ENCODE measurements at regions not wholly inside any gene's neighbourhood (a gene's known extent, or its start where the extent isn't known, plus 50 kb on each side); places are given as distances from the start of the nearest gene placed in this dataset.

- Mint-ChIP-seq H3K9me3 (no peaks in the 10 kb centered on the region), H3K4me1 (ENCODE audit: unreplicated experiment) (no peaks in the 10 kb centered on the region)
- no peak for DNase-seq (ENCODE audit: extremely low spot score, unreplicated experiment)
These were observed 1366.3 kb upstream of the LRRTM1 start for GRCh38 chr2:81670885-81671284.

GRCh38 chr2:81661081-81661480, 1356.5 kb upstream of the LRRTM1 start:
- Mint-ChIP-seq H3K27ac (no peak overlapping the region), H3K4me3 (no peak overlapping the region), H3K36me3 (peaks cover 4% of the 10 kb centered on the region), H3K4me1 (ENCODE audit: unreplicated experiment) (no peaks in the 10 kb centered on the region), H3K9me3 (peaks cover 22% of the 10 kb centered on the region), H3K27me3 (no peaks in the 10 kb centered on the region)
- no peak for TF ChIP-seq CTCF (conservative IDR thresholded peaks at IDR 0.05)
- DNase-seq (ENCODE audit: extremely low spot score, unreplicated experiment): no peak

More at GRCh38 chr2:81670885-81671284, 1366.3 kb upstream of the LRRTM1 start:
- H3K36me3 Mint-ChIP-seq: no peaks in the 10 kb centered on the region
- H3K27me3 Mint-ChIP-seq: peaks cover 7% of the 10 kb centered on the region
- TF ChIP-seq CTCF (conservative IDR thresholded peaks at IDR 0.05): no peak
- H3K27ac Mint-ChIP-seq: no peak overlapping the region
- H3K4me3 Mint-ChIP-seq: no peak overlapping the region

DNA sequence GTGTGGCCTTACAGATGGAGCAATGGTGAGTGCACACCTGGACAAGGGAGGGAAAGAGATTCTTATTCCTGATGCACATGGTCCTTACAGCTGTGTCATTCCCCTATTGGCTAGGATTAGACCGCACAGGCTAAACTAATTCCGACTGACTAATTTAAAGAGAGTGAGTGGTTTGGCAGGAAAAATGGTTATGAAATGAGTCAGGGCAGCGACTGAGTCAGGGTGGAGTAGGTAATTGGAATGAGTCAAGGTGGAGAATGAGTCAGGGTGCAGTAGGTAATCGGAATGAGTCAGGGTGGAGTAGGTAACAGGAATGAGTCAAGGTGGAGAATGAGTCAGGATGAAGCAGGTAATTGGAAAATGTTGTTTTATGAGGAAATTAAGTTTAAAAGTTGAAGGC, 1353.7 kb upstream of the LRRTM1 start:
- peaks cover 4% of the 10 kb centered on the region for H3K36me3 Mint-ChIP-seq
- TF ChIP-seq CTCF (conservative IDR thresholded peaks at IDR 0.05): no peak
- no peak overlapping the region for H3K4me3 Mint-ChIP-seq
- no peaks in the 10 kb centered on the region for H3K27me3 Mint-ChIP-seq
- no peak for DNase-seq (ENCODE audit: extremely low spot score, unreplicated experiment)
- peak overlapping the region; percentile 68 for H3K27ac Mint-ChIP-seq
- peaks cover 22% of the 10 kb centered on the region for H3K9me3 Mint-ChIP-seq
- no peaks in the 10 kb centered on the region for H3K4me1 Mint-ChIP-seq (ENCODE audit: unreplicated experiment)

GRCh38 chr2:81650048-81650971, 1345.8 kb upstream of the LRRTM1 start:
- Mint-ChIP-seq H3K9me3 (peaks cover 4% of the 10 kb centered on the region), H3K4me3 (no peak overlapping the region), H3K36me3 (no peaks in the 10 kb centered on the region), H3K27ac (no peak overlapping the region), H3K4me1 (ENCODE audit: unreplicated experiment) (no peaks in the 10 kb centered on the region), H3K27me3 (no peaks in the 10 kb centered on the region)
- TF ChIP-seq CTCF (conservative IDR thresholded peaks at IDR 0.05): peak; percentile 54
- DNase-seq (ENCODE audit: extremely low spot score, unreplicated experiment): no peak

GRCh38 chr2:81648806-81649205, 1344.3 kb upstream of the LRRTM1 start:
- no peaks in the 10 kb centered on the region for H3K27me3 Mint-ChIP-seq
- DNase-seq (ENCODE audit: extremely low spot score, unreplicated experiment): no peak
- no peaks in the 10 kb centered on the region for H3K4me1 Mint-ChIP-seq (ENCODE audit: unreplicated experiment)
- H3K9me3 Mint-ChIP-seq: peaks cover 4% of the 10 kb centered on the region
- no peak for TF ChIP-seq CTCF (conservative IDR thresholded peaks at IDR 0.05)
- H3K36me3 Mint-ChIP-seq: no peaks in the 10 kb centered on the region
- no peak overlapping the region for H3K27ac Mint-ChIP-seq
- no peak overlapping the region for H3K4me3 Mint-ChIP-seq
